NCI-H2171 (cell line): ENCODE measurements at regions not wholly inside any gene's neighbourhood (a gene's known extent, or its start where the extent isn't known, plus 50 kb on each side); places are given as distances from the start of the nearest gene placed in this dataset.
"Not testable (repeated sequence)": the region's sequence is repeated elsewhere in the genome, so short reads cannot be mapped to it uniquely, and the experiment has no call there.

ENCODE experiments used
- DNase-seq: peaks from one replicate; lab custom pipeline; 2025; lab: John Stamatoyannopoulos, UW

- no peak for DNase-seq
These were observed 571.6 kb downstream of the SH2D4B start for GRCh38 chr10:81109200-81109752.

- DNase-seq, result no peak
These were observed 578.5 kb downstream of the SH2D4B start for GRCh38 chr10:81116201-81116600.

- no peak for DNase-seq
These were observed 579.3 kb downstream of the SH2D4B start for GRCh38 chr10:81116990-81117389.

GRCh38 chr10:81127931-81128330 lies 590.2 kb downstream of the SH2D4B start:
- DNase-seq, result no peak

- no peak for DNase-seq
These were observed 592.3 kb downstream of the SH2D4B start for GRCh38 chr10:81130014-81130413.

- no peak for DNase-seq
These were observed 598.1 kb downstream of the SH2D4B start for GRCh38 chr10:81135851-81136250.

- no peak for DNase-seq
These were observed 598.6 kb downstream of the SH2D4B start for GRCh38 chr10:81136261-81136660.

GRCh38 chr10:81145975-81146374 lies 608.3 kb downstream of the SH2D4B start:
- DNase-seq, result no peak

GRCh38 chr10:81146436-81146835 lies 608.7 kb downstream of the SH2D4B start:
- DNase-seq, result no peak

- no peak for DNase-seq
These were observed 615.0 kb downstream of the SH2D4B start for GRCh38 chr10:81152656-81153055.

- DNase-seq, result no peak
These were observed 620.0 kb downstream of the SH2D4B start for GRCh38 chr10:81157681-81158080.

GRCh38 chr10:81177651-81178244 lies 640.0 kb downstream of the SH2D4B start:
- DNase-seq, result no peak

GRCh38 chr10:81179324-81179723 lies 641.6 kb downstream of the SH2D4B start:
- no peak for DNase-seq

GRCh38 chr10:81179805-81180452 lies 642.2 kb downstream of the SH2D4B start:
- no peak for DNase-seq

GRCh38 chr10:81182296-81182695 lies 644.6 kb downstream of the SH2D4B start:
- no peak for DNase-seq

GRCh38 chr10:81192221-81192788 lies 654.6 kb downstream of the SH2D4B start:
- no peak for DNase-seq

GRCh38 chr10:81200801-81201200 lies 663.1 kb downstream of the SH2D4B start:
- no peak for DNase-seq

- not testable (repeated sequence) for DNase-seq
These were observed 667.6 kb upstream of the NRG3 start for GRCh38 chr10:81207359-81207758.

GRCh38 chr10:81213370-81213769 lies 661.6 kb upstream of the NRG3 start:
- no peak for DNase-seq

GRCh38 chr10:81215498-81215897 lies 659.5 kb upstream of the NRG3 start:
- DNase-seq, result no peak

GRCh38 chr10:81216949-81217348 lies 658.0 kb upstream of the NRG3 start:
- no peak for DNase-seq

- DNase-seq, result no peak
These were observed 656.7 kb upstream of the NRG3 start for GRCh38 chr10:81218307-81218706.

GRCh38 chr10:81219758-81220157 lies 655.2 kb upstream of the NRG3 start:
- no peak for DNase-seq
